Osteoblast (primary cell): ENCODE measurements at regions not wholly inside any gene's neighbourhood (a gene's known extent, or its start where the extent isn't known, plus 50 kb on each side); places are given as distances from the start of the nearest gene placed in this dataset.

Experiments
- DNase-seq: peaks from one replicate; pipeline ENCODE4 v3.0.0; 2011; ENCODE audit warnings: low spot score, mixed read lengths; ENCODE audit not compliant: insufficient read length; ENCODE audit errors: missing footprints
- H2AFZ ChIP-seq: 2 replicates; pipeline ENCODE4 v1.6.0; 2011; ENCODE audit warnings: mild to moderate bottlenecking, low read length
- H3K27ac ChIP-seq: 2 replicates; pipeline ENCODE4 v1.5.1; 2011; ENCODE audit warnings: mild to moderate bottlenecking, low read depth, low read length, moderate library complexity
- H3K27me3 ChIP-seq: 2 replicates; pipeline ENCODE4 v1.6.0; 2012; ENCODE audit warnings: mild to moderate bottlenecking, control low read depth, inconsistent platforms, low read length, moderate library complexity; ENCODE audit not compliant: insufficient read depth
- H3K36me3 ChIP-seq: 2 replicates; pipeline ENCODE4 v1.5.1; 2011; ENCODE audit warnings: mild to moderate bottlenecking, low read length, control low read depth, moderate library complexity; ENCODE audit not compliant: insufficient read depth
- H3K4me1 ChIP-seq: 2 replicates; pipeline ENCODE4 v1.5.1; 2011; ENCODE audit warnings: mild to moderate bottlenecking, low read length, control low read depth, moderate library complexity; ENCODE audit not compliant: insufficient read depth
- H3K4me2 ChIP-seq: 2 replicates; pipeline ENCODE4 v1.6.0; 2011; ENCODE audit warnings: mild to moderate bottlenecking, low read length; ENCODE audit not compliant: insufficient read depth
- H3K4me3 ChIP-seq: fragments of 200-600 bp; sonication (generic); 3 replicates; pipeline ENCODE4 v1.5.1; 2012; ENCODE audit warnings: mild to moderate bottlenecking, low read length, inconsistent platforms; ENCODE audit not compliant: insufficient read depth
- H3K79me2 ChIP-seq: 2 replicates; pipeline ENCODE4 v1.6.0; 2012; ENCODE audit warnings: mild to moderate bottlenecking, low read length, control low read depth, inconsistent platforms; ENCODE audit not compliant: insufficient read depth
- H3K9me3 ChIP-seq: 2 replicates; pipeline ENCODE4 v1.5.1; 2011; ENCODE audit warnings: low read depth, low read length, control low read depth
- H4K20me1 ChIP-seq: 2 replicates; pipeline ENCODE4 v1.6.0; 2012; ENCODE audit warnings: mild to moderate bottlenecking, low read length, control low read depth; ENCODE audit not compliant: insufficient read depth
- CTCF ChIP-seq: IDR thresholded peaks from 2 replicates; pipeline ENCODE4 v1.5.1; 2011; ENCODE audit warnings: mild to moderate bottlenecking, low read depth, low read length, moderate library complexity; ENCODE audit errors: extremely low read depth

GRCh38 chr12:115403689-115404088 is 719.7 kb upstream of the TBX3 start:
- Histone ChIP-seq H3K4me1 (peaks cover 11% of the 10 kb centered on the region), H2AFZ (no peak overlapping the region), H3K27me3 (no peaks in the 10 kb centered on the region), H3K79me2 (no peaks in the 10 kb centered on the region), H3K4me3 (no peak overlapping the region), H3K4me2 (no peak overlapping the region), H3K27ac (no peak overlapping the region), H3K9me3 (no peaks in the 10 kb centered on the region), H3K36me3 (no peaks in the 10 kb centered on the region), H4K20me1 (no peaks in the 10 kb centered on the region)
- no peak for DNase-seq
- no peak for TF ChIP-seq CTCF

- Histone ChIP-seq H4K20me1 (no peaks in the 10 kb centered on the region), H3K4me3 (no peak overlapping the region), H3K4me1 (peaks cover 11% of the 10 kb centered on the region), H3K27ac (no peak overlapping the region), H3K27me3 (no peaks in the 10 kb centered on the region), H3K9me3 (no peaks in the 10 kb centered on the region), H3K79me2 (no peaks in the 10 kb centered on the region), H3K36me3 (no peaks in the 10 kb centered on the region), H3K4me2 (no peak overlapping the region), H2AFZ (no peak overlapping the region)
- no peak for DNase-seq
- TF ChIP-seq CTCF = no peak
Measured at GRCh38 chr12:115403253-115403652, 719.3 kb upstream of the TBX3 start.

GRCh38 chr12:115402443-115403180 is 718.6 kb upstream of the TBX3 start:
- no peak for DNase-seq
- no peak overlapping the region for H3K4me2 ChIP-seq
- H3K4me3 ChIP-seq = no peak overlapping the region
- H3K27ac ChIP-seq = no peak overlapping the region
- peaks cover 11% of the 10 kb centered on the region for H3K4me1 ChIP-seq
- no peak for TF ChIP-seq CTCF
- no peaks in the 10 kb centered on the region for H3K27me3 ChIP-seq
- no peaks in the 10 kb centered on the region for H3K9me3 ChIP-seq
- H2AFZ ChIP-seq = no peak overlapping the region
- no peaks in the 10 kb centered on the region for H3K36me3 ChIP-seq
- H3K79me2 ChIP-seq = no peaks in the 10 kb centered on the region
- H4K20me1 ChIP-seq = no peaks in the 10 kb centered on the region

- no peak overlapping the region for H3K4me3 ChIP-seq
- H2AFZ ChIP-seq = no peak overlapping the region
- no peak overlapping the region for H3K27ac ChIP-seq
- H3K4me1 ChIP-seq = peaks cover 11% of the 10 kb centered on the region
- H3K9me3 ChIP-seq = no peaks in the 10 kb centered on the region
- DNase-seq = no peak
- no peaks in the 10 kb centered on the region for H4K20me1 ChIP-seq
- no peak for TF ChIP-seq CTCF
- no peaks in the 10 kb centered on the region for H3K79me2 ChIP-seq
- H3K27me3 ChIP-seq = no peaks in the 10 kb centered on the region
- no peak overlapping the region for H3K4me2 ChIP-seq
- no peaks in the 10 kb centered on the region for H3K36me3 ChIP-seq
Measured at GRCh38 chr12:115401761-115402160, 717.8 kb upstream of the TBX3 start.
